ENCODE measurements at regions not wholly inside any gene's neighbourhood (a gene's known extent, or its start where the extent isn't known, plus 50 kb on each side); places are given as distances from the start of the nearest gene placed in this dataset.

DNA sequence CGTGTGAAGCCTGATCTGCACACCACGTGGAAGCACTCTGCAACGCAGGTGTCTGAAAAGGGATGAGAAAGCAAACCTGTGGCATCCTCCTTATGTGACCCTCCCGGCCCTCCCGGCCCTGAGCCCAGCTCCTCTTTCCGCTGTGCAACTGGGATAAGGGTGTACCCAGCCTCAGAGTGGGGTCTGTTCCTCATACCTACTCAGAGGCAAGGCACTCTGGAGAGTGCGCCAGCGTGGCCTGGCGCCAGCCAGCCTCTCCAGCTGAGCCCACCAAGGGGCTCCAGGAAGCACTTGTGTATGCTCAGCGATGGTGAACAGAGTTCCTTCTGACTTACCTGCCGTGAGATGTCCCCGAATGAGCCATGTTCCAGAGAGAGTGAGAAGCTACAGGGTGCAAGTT is 102.8 kb downstream of the IRX1 start:
- no peak overlapping the region for H3K27ac ChIP-seq
- TF ChIP-seq POLR2AphosphoS5 (IDR thresholded peaks at IDR 0.05; ENCODE audit: insufficient read depth in 1 of 2, low read depth in 1 of 2) (no peak), POLR2A (IDR thresholded peaks at IDR 0.05) (no peak)
- no peak overlapping the region for H3K4me3 ChIP-seq
- H3K36me3 ChIP-seq = no peaks in the 10 kb centered on the region
- H3K27me3 ChIP-seq = no peaks in the 10 kb centered on the region
- H3K9me3 ChIP-seq = no peaks in the 10 kb centered on the region
- DNase-seq (ENCODE audit: extremely low spot score in 2 of 2) = no peak
- no peaks in the 10 kb centered on the region for H3K4me1 ChIP-seq
- intact Hi-C loops (cut with DNase I) = no loop called here

DNA sequence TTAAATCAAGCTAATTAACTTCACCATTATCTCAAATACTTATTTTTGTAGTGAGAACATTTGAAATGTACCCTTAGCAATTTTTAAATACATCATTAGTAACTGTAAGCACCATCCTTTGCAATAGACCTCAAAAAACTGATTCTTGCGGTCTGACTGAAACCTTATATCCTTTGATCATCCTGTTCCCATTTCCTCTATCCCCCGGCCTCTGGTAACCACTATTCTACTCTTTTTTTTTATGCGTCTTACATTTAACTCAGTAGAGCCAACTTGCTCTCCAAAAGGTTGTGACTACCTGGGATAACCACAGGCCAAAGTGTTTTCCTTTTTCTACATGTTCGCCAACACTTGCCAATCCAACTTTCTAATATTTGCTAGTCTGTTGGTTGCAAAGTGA is 106.1 kb downstream of the IRX1 start:
- no peak for DNase-seq (ENCODE audit: extremely low spot score in 2 of 2)
- intact Hi-C loops (cut with DNase I) = no loop called here
- Histone ChIP-seq H3K27ac (no peak overlapping the region), H3K4me1 (no peaks in the 10 kb centered on the region), H3K9me3 (no peaks in the 10 kb centered on the region), H3K4me3 (no peak overlapping the region), H3K36me3 (no peaks in the 10 kb centered on the region), H3K27me3 (no peaks in the 10 kb centered on the region)
- TF ChIP-seq POLR2A (IDR thresholded peaks at IDR 0.05) (no peak), POLR2AphosphoS5 (IDR thresholded peaks at IDR 0.05; ENCODE audit: insufficient read depth in 1 of 2, low read depth in 1 of 2) (no peak)
- TF ChIP-seq, protein P1, sequence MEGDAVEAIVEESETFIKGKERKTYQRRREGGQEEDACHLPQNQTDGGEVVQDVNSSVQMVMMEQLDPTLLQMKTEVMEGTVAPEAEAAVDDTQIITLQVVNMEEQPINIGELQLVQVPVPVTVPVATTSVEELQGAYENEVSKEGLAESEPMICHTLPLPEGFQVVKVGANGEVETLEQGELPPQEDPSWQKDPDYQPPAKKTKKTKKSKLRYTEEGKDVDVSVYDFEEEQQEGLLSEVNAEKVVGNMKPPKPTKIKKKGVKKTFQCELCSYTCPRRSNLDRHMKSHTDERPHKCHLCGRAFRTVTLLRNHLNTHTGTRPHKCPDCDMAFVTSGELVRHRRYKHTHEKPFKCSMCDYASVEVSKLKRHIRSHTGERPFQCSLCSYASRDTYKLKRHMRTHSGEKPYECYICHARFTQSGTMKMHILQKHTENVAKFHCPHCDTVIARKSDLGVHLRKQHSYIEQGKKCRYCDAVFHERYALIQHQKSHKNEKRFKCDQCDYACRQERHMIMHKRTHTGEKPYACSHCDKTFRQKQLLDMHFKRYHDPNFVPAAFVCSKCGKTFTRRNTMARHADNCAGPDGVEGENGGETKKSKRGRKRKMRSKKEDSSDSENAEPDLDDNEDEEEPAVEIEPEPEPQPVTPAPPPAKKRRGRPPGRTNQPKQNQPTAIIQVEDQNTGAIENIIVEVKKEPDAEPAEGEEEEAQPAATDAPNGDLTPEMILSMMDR (IDR thresholded peaks at IDR 0.05) = no peak

DNA sequence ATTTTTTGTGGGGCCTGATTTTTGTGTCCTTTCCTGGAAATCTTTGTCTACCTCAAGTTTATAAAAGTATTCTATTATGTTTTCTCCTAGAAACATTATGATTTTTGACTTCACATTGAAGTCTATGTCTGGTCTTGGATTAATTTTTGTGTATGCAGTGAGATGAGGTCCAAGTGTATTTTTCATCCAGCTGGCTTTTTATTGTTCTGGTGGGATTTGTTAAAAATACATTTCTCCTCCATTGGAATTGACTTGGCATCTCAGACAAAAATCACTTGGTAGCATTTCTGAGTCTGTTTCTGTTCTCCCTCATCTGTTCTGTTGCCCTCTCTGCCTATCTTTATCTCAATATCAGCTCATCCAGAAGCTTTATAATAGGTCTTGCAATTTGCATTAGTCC is 109.0 kb downstream of the IRX1 start:
- TF ChIP-seq, protein P1 (IDR thresholded peaks at IDR 0.05) = no peak
- TF ChIP-seq POLR2AphosphoS5 (IDR thresholded peaks at IDR 0.05; ENCODE audit: insufficient read depth in 1 of 2, low read depth in 1 of 2) (no peak), POLR2A (IDR thresholded peaks at IDR 0.05) (no peak)
- no peak overlapping the region for H3K27ac ChIP-seq
- no peak for DNase-seq (ENCODE audit: extremely low spot score in 2 of 2)
- no peaks in the 10 kb centered on the region for H3K4me1 ChIP-seq
- intact Hi-C loops (cut with DNase I) = no loop called here
- H3K4me3 ChIP-seq = no peak overlapping the region
- no peaks in the 10 kb centered on the region for H3K9me3 ChIP-seq
- no peaks in the 10 kb centered on the region for H3K27me3 ChIP-seq
- H3K36me3 ChIP-seq = no peaks in the 10 kb centered on the region

DNA sequence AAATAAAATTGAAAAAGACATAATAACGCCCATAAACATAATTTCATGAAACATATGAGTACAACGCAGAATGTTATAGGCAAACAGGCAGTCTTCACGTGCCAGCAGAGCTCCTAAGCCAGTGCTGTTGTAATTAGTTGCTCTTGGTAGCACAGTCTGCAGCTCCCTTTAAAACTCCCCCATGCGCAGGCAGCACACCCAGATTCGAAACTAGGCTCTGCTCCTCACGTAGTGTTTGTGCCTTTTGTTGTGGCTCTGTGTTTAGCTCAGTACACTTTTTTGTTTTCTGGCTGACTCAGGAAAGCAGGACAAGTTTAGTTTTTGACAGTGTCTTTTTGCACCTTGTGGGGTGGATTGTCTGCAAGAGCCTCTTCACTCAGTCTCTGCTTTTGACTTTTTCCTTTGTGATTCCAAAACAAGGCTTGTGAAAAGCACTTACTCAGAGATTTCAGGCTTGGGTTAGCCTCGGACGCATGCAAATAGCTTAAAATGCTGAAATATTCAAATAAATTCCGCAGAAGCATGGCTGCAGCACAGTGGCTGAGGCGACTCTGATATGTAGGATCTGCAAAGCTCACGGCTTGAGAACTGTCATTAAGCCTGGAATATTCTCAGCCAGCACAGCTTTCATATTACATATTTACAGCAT is 113.6 kb downstream of the IRX1 start:
- Histone ChIP-seq H3K4me3 (no peak overlapping the region), H3K4me1 (no peaks in the 10 kb centered on the region), H3K27me3 (no peaks in the 10 kb centered on the region), H3K27ac (no peak overlapping the region), H3K36me3 (no peaks in the 10 kb centered on the region), H3K9me3 (no peaks in the 10 kb centered on the region)
- TF ChIP-seq POLR2A (IDR thresholded peaks at IDR 0.05) = no peak
- intact Hi-C loops (cut with DNase I) = no loop called here
- no peak for DNase-seq (ENCODE audit: extremely low spot score in 2 of 2)

DNA sequence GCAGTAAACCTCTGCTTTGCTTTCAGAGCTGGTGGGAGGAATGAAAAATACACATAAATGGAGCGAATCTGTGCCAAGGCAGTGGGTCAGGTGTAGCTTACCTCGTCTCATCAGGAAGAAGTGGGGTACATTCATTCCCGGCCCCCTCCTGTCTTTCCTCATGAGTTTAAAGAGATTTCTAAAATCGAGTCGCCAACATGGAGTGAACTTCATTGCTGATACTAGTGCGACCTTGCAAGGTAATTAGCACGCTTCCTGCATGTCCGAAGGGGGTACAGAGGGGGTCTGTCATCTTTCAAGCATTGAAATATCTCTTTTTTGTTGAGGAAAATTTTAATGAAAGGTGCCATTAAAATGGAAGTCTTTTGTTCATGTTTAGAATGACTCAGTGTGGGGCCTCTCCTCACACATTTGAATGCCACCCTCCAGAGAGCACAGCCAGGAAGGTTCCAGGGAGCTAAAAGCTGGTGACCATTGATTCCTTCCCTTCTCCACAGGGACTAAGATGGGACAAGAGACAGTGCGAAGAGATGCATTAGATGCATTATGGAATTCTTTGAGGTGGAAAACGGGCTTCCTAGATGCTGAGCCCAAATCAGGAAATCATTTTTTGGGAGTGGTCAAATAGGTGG is 114.2 kb downstream of the IRX1 start:
- Histone ChIP-seq H3K4me3 (no peak overlapping the region), H3K4me1 (no peaks in the 10 kb centered on the region), H3K27me3 (no peaks in the 10 kb centered on the region), H3K36me3 (no peaks in the 10 kb centered on the region), H3K9me3 (no peaks in the 10 kb centered on the region), H3K27ac (no peak overlapping the region)
- no peak for TF ChIP-seq POLR2AphosphoS5 (IDR thresholded peaks at IDR 0.05; ENCODE audit: insufficient read depth in 1 of 2, low read depth in 1 of 2)
- TF ChIP-seq, protein P1 (IDR thresholded peaks at IDR 0.05) = no peak
- TF ChIP-seq POLR2A (IDR thresholded peaks at IDR 0.05) = no peak
- no peak for DNase-seq (ENCODE audit: extremely low spot score in 2 of 2)
- intact Hi-C loops (cut with DNase I) = no loop called here

DNA sequence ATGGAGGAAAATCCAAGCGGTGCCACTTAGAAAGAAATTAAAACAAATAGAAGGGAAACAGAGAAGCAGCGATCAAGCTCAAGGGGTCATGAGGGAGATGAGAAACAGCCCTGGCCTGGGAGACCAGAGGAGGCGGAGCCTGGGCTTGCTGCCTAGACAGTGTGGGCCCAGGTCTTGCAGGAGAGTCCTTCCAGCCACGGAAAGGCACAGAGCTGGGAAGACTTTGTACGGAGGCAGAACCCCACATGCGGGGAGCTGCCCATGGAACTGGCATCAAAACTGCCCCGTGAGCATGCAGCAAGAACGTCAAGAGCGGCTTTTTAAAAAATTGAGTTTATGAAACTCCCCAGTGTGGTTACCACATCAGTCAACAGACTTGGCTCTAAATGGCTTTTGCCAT is 119.4 kb downstream of the IRX1 start:
- H3K27me3 ChIP-seq = no peaks in the 10 kb centered on the region
- H3K4me1 ChIP-seq = no peaks in the 10 kb centered on the region
- no peaks in the 10 kb centered on the region for H3K36me3 ChIP-seq
- no peak overlapping the region for H3K27ac ChIP-seq
- H3K4me3 ChIP-seq = no peak overlapping the region
- TF ChIP-seq POLR2AphosphoS5 (IDR thresholded peaks at IDR 0.05; ENCODE audit: insufficient read depth in 1 of 2, low read depth in 1 of 2) (no peak), POLR2A (IDR thresholded peaks at IDR 0.05) (no peak)
- TF ChIP-seq, protein P1 (IDR thresholded peaks at IDR 0.05) = no peak
- intact Hi-C loops (cut with DNase I) = no loop called here
- no peaks in the 10 kb centered on the region for H3K9me3 ChIP-seq
- no peak for DNase-seq (ENCODE audit: extremely low spot score in 2 of 2)
